Peyer's patch (tissue), 4 donors: ENCODE measurements at regions not wholly inside any gene's neighbourhood (a gene's known extent, or its start where the extent isn't known, plus 50 kb on each side); places are given as distances from the start of the nearest gene placed in this dataset.
"Not testable (repeated sequence)": the region's sequence is repeated elsewhere in the genome, so short reads cannot be mapped to it uniquely, and the experiment has no call there.

Experiments used
- DNase-seq, 3 donors: peaks; one replicate each; pipeline ENCODE4 v3.0.0-alpha.2; 2017 to 2019
- H3K27ac ChIP-seq, 4 donors: fragments of 200-600 bp; sonication (generic); one replicate each; pipeline ENCODE4 v1.5.1; 2016 to 2019
- H3K27me3 ChIP-seq, 2 donors: fragments of 200-600 bp; sonication (generic); one replicate each; pipeline ENCODE4 v1.5.1; 2019
- H3K36me3 ChIP-seq, 3 donors: fragments of 200-600 bp; sonication (generic); one replicate each; pipeline ENCODE4 v1.5.1; 2016 to 2019
- H3K4me1 ChIP-seq, 4 donors: fragments of 200-600 bp; sonication (generic); one replicate each; pipeline ENCODE4 v1.5.1; 2016 to 2019
- H3K4me3 ChIP-seq, 4 donors: fragments of 200-600 bp; sonication (generic); 1 replicate in 3 of 4; 2 replicates in 1 of 4; pipeline ENCODE4 v1.5.1; 2016 to 2019; ENCODE audit warnings: mild to moderate bottlenecking in 1 of 4
- H3K9me3 ChIP-seq, 4 donors: fragments of 200-600 bp; sonication (generic); one replicate each; pipeline ENCODE4 v1.5.1; 2016 to 2019; ENCODE audit warnings: mild to moderate bottlenecking in 1 of 4
- CTCF ChIP-seq, 6 experiments: fragments of 450-650 bp in 4 of 6; fragments of 200-600 bp in 2 of 6; sonication (generic) in 1 of 6; IDR thresholded peaks; one replicate each; pipeline ENCODE4 v1.5.1; 2017 to 2019; ENCODE audit warnings: antibody characterized with exemption in 6 of 6, mild to moderate bottlenecking in 3 of 6, moderate library complexity in 1 of 6
- POLR2A ChIP-seq, 2 donors: fragments of 450-650 bp; IDR thresholded peaks; one replicate each; pipeline ENCODE4 v1.5.1; 2017; ENCODE audit warnings: antibody characterized with exemption in 2 of 2, mild to moderate bottlenecking in 2 of 2, moderate library complexity in 2 of 2

- Histone ChIP-seq H3K36me3 (no peaks in the 10 kb centered on the region), H3K4me3 (no peak overlapping the region), H3K27ac (no peak overlapping the region), H3K27me3 (no peaks in the 10 kb centered on the region), H3K4me1 (no peaks in the 10 kb centered on the region), H3K9me3 (no peaks in the 10 kb centered on the region)
- TF ChIP-seq POLR2A (IDR thresholded peaks at IDR 0.05) = no peak
- TF ChIP-seq CTCF (IDR thresholded peaks at IDR 0.05) = no peak
- DNase-seq = no peak
Measured at GRCh38 chr6:15938107-15938506, 190.8 kb upstream of the MYLIP start.

- no peaks in the 10 kb centered on the region for H3K4me1 ChIP-seq
- DNase-seq = no peak
- TF ChIP-seq POLR2A (IDR thresholded peaks at IDR 0.05) (no peak), CTCF (IDR thresholded peaks at IDR 0.05) (no peak)
- no peak overlapping the region for H3K4me3 ChIP-seq
- no peaks in the 10 kb centered on the region for H3K9me3 ChIP-seq
- H3K27me3 ChIP-seq = no peaks in the 10 kb centered on the region
- no peaks in the 10 kb centered on the region for H3K36me3 ChIP-seq
- no peak overlapping the region for H3K27ac ChIP-seq
Measured at GRCh38 chr6:15937602-15938001, 191.3 kb upstream of the MYLIP start.

GRCh38 chr6:15936503-15936902 is 192.4 kb upstream of the MYLIP start:
- Histone ChIP-seq H3K36me3 (no peaks in the 10 kb centered on the region), H3K27ac (no peak overlapping the region), H3K27me3 (no peaks in the 10 kb centered on the region), H3K9me3 (no peaks in the 10 kb centered on the region), H3K4me1 (no peaks in the 10 kb centered on the region), H3K4me3 (no peak overlapping the region)
- TF ChIP-seq POLR2A (IDR thresholded peaks at IDR 0.05) = no peak
- TF ChIP-seq CTCF (IDR thresholded peaks at IDR 0.05) = no peak
- no peak for DNase-seq

GRCh38 chr6:15935661-15936060 is 193.2 kb upstream of the MYLIP start:
- no peak overlapping the region for H3K27ac ChIP-seq
- no peaks in the 10 kb centered on the region for H3K27me3 ChIP-seq
- H3K4me3 ChIP-seq = no peak overlapping the region
- no peaks in the 10 kb centered on the region for H3K4me1 ChIP-seq
- H3K36me3 ChIP-seq = no peaks in the 10 kb centered on the region
- no peak for DNase-seq
- peaks cover 0 to 5% (median 0%) of the 10 kb centered on the region in 4 donors for H3K9me3 ChIP-seq
- TF ChIP-seq POLR2A (IDR thresholded peaks at IDR 0.05) (no peak), CTCF (IDR thresholded peaks at IDR 0.05) (no peak)

- not testable (repeated sequence) for H3K4me3 ChIP-seq, H3K36me3 ChIP-seq, H3K9me3 ChIP-seq, H3K4me1 ChIP-seq, H3K27me3 ChIP-seq, H3K27ac ChIP-seq, DNase-seq
Measured at GRCh38 chr6:15931697-15932096, 197.2 kb upstream of the MYLIP start.

- Histone ChIP-seq H3K27me3 (no peaks in the 10 kb centered on the region), H3K4me3 (no peak overlapping the region), H3K4me1 (no peaks in the 10 kb centered on the region), H3K36me3 (no peaks in the 10 kb centered on the region), H3K9me3 (peaks cover 0 to 5% (median 0%) of the 10 kb centered on the region in 4 donors), H3K27ac (no peak overlapping the region)
- DNase-seq = no peak
- no peak for TF ChIP-seq POLR2A (IDR thresholded peaks at IDR 0.05)
- TF ChIP-seq CTCF (IDR thresholded peaks at IDR 0.05) = no peak
Measured at GRCh38 chr6:15930207-15930606, 198.7 kb upstream of the MYLIP start.
